ENCODE measurements at regions not wholly inside any gene's neighbourhood (a gene's known extent, or its start where the extent isn't known, plus 50 kb on each side); places are given as distances from the start of the nearest gene placed in this dataset.

- no peaks in the 10 kb centered on the region for H3K36me3 ChIP-seq (ENCODE audit: control insufficient read depth in 1 of 2, insufficient read depth in 2 of 2, low read depth in 1 of 2, low read length in 2 of 2)
Measured at GRCh38 chr2:64322433-64322832, 131.5 kb upstream of the LGALSL start.

GRCh38 chr2:64323197-64323596 lies 130.8 kb upstream of the LGALSL start:
- H2BK120ac ChIP-seq (ENCODE audit: low read depth, low read length), result no peak overlapping the region
- H4K8ac ChIP-seq (ENCODE audit: low read length), result no peak overlapping the region
- H3K18ac ChIP-seq (ENCODE audit: low read depth in 1 of 2, low read length in 2 of 2), result no peak overlapping the region
- WGBS, result 82% methylated on average over 5 of the region's 5 CpGs
- no peak overlapping the region for H2AFZ ChIP-seq (ENCODE audit: low read depth, low read length)
- peaks cover 14 to 16% of the 10 kb centered on the region in 2 experiments for H3K27me3 ChIP-seq (ENCODE audit: control insufficient read depth in 1 of 2, insufficient read depth in 1 of 2, low read length in 2 of 2)
- peaks cover 6% of the 10 kb centered on the region for H3K4me1 ChIP-seq (ENCODE audit: control insufficient read depth, insufficient read depth, low read depth, low read length)
- no peak overlapping the region for H3K4me2 ChIP-seq (ENCODE audit: low read length, poor library complexity, severe bottlenecking)
- H2BK5ac ChIP-seq (ENCODE audit: low read depth, low read length, poor library complexity, severe bottlenecking), result no peak overlapping the region
- H2BK15ac ChIP-seq (ENCODE audit: low read depth, poor library complexity, severe bottlenecking), result no peak overlapping the region
- H3K79me1 ChIP-seq (replicated peaks; ENCODE audit: low read length, poor library complexity, severe bottlenecking), result no peaks in the 10 kb centered on the region
- H3K9ac ChIP-seq (ENCODE audit: low read length), result no peak overlapping the region
- H3K4me3 ChIP-seq (ENCODE audit: insufficient read depth in 1 of 2, low read depth in 1 of 2, low read length in 2 of 2), result no peak overlapping the region
- no peak for DNase-seq
- H3K4ac ChIP-seq (ENCODE audit: low read depth in 1 of 2, low read length in 2 of 2), result no peak overlapping the region
- H2AK5ac ChIP-seq (ENCODE audit: low read length, severe bottlenecking), result no peak overlapping the region
- H3K36me3 ChIP-seq (ENCODE audit: control insufficient read depth in 1 of 2, insufficient read depth in 2 of 2, low read depth in 1 of 2, low read length in 2 of 2), result no peaks in the 10 kb centered on the region
- H3K14ac ChIP-seq (ENCODE audit: low read length in 2 of 2), result no peak overlapping the region
- H3K27ac ChIP-seq (ENCODE audit: low read length, poor library complexity, severe bottlenecking), result no peak overlapping the region
- no peak overlapping the region for H4K91ac ChIP-seq (ENCODE audit: low read length)
- H3K23ac ChIP-seq (ENCODE audit: low read length in 2 of 2), result no peak overlapping the region
- H2BK12ac ChIP-seq (ENCODE audit: low read length in 2 of 2), result no peak overlapping the region
- H3K9me3 ChIP-seq (ENCODE audit: control insufficient read depth, low read length), result peaks cover 5% of the 10 kb centered on the region

More at GRCh38 chr2:64322433-64322832, 131.5 kb upstream of the LGALSL start:
- peaks cover 5% of the 10 kb centered on the region for H3K4me1 ChIP-seq (ENCODE audit: control insufficient read depth, insufficient read depth, low read depth, low read length)
- H3K4ac ChIP-seq (ENCODE audit: low read depth in 1 of 2, low read length in 2 of 2), result no peak overlapping the region
- H3K9me3 ChIP-seq (ENCODE audit: control insufficient read depth, low read length), result peaks cover 5% of the 10 kb centered on the region
- no peak overlapping the region for H3K4me2 ChIP-seq (ENCODE audit: low read length, poor library complexity, severe bottlenecking)
- no peak overlapping the region for H3K14ac ChIP-seq (ENCODE audit: low read length in 2 of 2)
- no peak overlapping the region for H3K23ac ChIP-seq (ENCODE audit: low read length in 2 of 2)
- DNase-seq, result no peak
- H3K4me3 ChIP-seq (ENCODE audit: insufficient read depth in 1 of 2, low read depth in 1 of 2, low read length in 2 of 2), result no peak overlapping the region
- H2BK5ac ChIP-seq (ENCODE audit: low read depth, low read length, poor library complexity, severe bottlenecking), result no peak overlapping the region
- H3K27ac ChIP-seq (ENCODE audit: low read length, poor library complexity, severe bottlenecking), result no peak overlapping the region
- no peak overlapping the region for H3K18ac ChIP-seq (ENCODE audit: low read depth in 1 of 2, low read length in 2 of 2)
- H2BK15ac ChIP-seq (ENCODE audit: low read depth, poor library complexity, severe bottlenecking), result no peak overlapping the region
- no peaks in the 10 kb centered on the region for H3K79me1 ChIP-seq (replicated peaks; ENCODE audit: low read length, poor library complexity, severe bottlenecking)
- no peak overlapping the region for H2AFZ ChIP-seq (ENCODE audit: low read depth, low read length)
- no peak overlapping the region for H3K9ac ChIP-seq (ENCODE audit: low read length)
- no peak overlapping the region for H4K91ac ChIP-seq (ENCODE audit: low read length)
- H4K8ac ChIP-seq (ENCODE audit: low read length), result no peak overlapping the region
- WGBS, result 84% methylated on average over 5 of the region's 5 CpGs
- no peak overlapping the region for H2BK12ac ChIP-seq (ENCODE audit: low read length in 2 of 2)
- H2BK120ac ChIP-seq (ENCODE audit: low read depth, low read length), result no peak overlapping the region
- no peak overlapping the region for H2AK5ac ChIP-seq (ENCODE audit: low read length, severe bottlenecking)
- peaks cover 16% of the 10 kb centered on the region in 2 experiments for H3K27me3 ChIP-seq (ENCODE audit: control insufficient read depth in 1 of 2, insufficient read depth in 1 of 2, low read length in 2 of 2)

DNA sequence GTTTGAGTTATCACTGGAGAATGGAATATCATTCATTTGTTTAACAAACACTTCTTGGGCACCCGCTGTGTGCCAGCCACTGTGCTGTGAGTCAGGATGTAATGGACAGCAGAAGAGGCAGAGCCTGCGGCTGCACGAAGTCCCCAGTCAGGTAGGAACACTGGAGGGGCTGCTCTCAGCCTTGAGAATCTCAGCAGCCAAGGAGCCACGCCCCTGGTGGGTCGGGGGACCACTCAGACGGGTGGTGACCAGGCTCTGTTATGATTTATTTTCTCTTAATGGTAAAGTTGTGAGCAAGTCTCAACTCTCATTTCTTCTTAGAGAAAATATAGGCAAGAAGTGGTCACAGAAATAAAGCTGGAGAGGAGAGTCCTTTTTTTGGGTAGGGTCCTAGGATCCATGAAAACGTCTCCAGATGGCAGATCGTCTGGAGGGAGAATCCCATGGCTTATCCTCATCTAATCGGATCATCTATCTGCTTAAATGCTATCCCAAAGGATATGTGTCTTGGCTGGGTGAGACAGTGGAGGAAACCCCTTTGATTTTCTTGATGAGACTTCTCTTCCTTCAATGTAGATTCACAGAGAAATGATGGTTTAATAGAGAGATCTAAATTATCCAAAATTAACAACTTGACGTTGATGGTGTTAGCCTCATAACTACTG lies 129.1 kb upstream of the LGALSL start:
- WGBS, result 81% methylated on average over 8 of the region's 10 CpGs
- H4K91ac ChIP-seq (ENCODE audit: low read length), result no peak overlapping the region
- no peak overlapping the region for H3K27ac ChIP-seq (ENCODE audit: low read length, poor library complexity, severe bottlenecking)

DNA sequence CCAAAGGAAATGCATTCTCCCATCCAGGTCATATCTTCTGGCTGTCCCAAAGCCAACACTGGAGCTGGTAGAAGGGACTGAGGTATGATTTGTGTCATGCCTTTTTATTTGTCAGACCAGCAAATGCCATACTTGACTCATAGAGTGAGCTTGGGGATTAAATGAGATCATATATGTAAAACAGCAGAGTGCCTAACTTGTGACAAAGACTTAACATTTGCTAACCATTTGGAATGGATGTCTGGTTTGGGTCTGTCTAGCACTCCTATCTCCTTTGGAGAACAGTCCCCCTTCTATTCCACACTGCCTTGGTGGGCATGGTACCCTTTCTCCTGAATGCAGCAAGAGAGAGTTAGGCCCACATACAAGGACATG lies 128.5 kb upstream of the LGALSL start:
- Histone ChIP-seq H2BK15ac (ENCODE audit: low read depth, poor library complexity, severe bottlenecking) (no peak overlapping the region), H3K27me3 (ENCODE audit: control insufficient read depth in 1 of 2, insufficient read depth in 1 of 2, low read length in 2 of 2) (peaks cover 11 to 16% of the 10 kb centered on the region in 2 experiments), H3K4ac (ENCODE audit: low read depth in 1 of 2, low read length in 2 of 2) (no peak overlapping the region), H3K4me1 (ENCODE audit: control insufficient read depth, insufficient read depth, low read depth, low read length) (peaks cover 6% of the 10 kb centered on the region), H3K18ac (ENCODE audit: low read depth in 1 of 2, low read length in 2 of 2) (no peak overlapping the region), H2BK120ac (ENCODE audit: low read depth, low read length) (no peak overlapping the region), H3K9ac (ENCODE audit: low read length) (no peak overlapping the region), H3K4me3 (ENCODE audit: insufficient read depth in 1 of 2, low read depth in 1 of 2, low read length in 2 of 2) (no peak overlapping the region), H3K14ac (ENCODE audit: low read length in 2 of 2) (no peak overlapping the region), H3K4me2 (ENCODE audit: low read length, poor library complexity, severe bottlenecking) (no peak overlapping the region), H2AFZ (ENCODE audit: low read depth, low read length) (no peak overlapping the region), H2BK12ac (ENCODE audit: low read length in 2 of 2) (no peak overlapping the region), H4K91ac (ENCODE audit: low read length) (no peak overlapping the region), H4K8ac (ENCODE audit: low read length) (no peak overlapping the region), H2BK5ac (ENCODE audit: low read depth, low read length, poor library complexity, severe bottlenecking) (no peak overlapping the region), H3K23ac (ENCODE audit: low read length in 2 of 2) (no peak overlapping the region), H3K27ac (ENCODE audit: low read length, poor library complexity, severe bottlenecking) (no peak overlapping the region), H3K9me3 (ENCODE audit: control insufficient read depth, low read length) (peaks cover 5% of the 10 kb centered on the region), H3K36me3 (ENCODE audit: control insufficient read depth in 1 of 2, insufficient read depth in 2 of 2, low read depth in 1 of 2, low read length in 2 of 2) (no peaks in the 10 kb centered on the region), H3K79me1 (replicated peaks; ENCODE audit: low read length, poor library complexity, severe bottlenecking) (no peaks in the 10 kb centered on the region), H2AK5ac (ENCODE audit: low read length, severe bottlenecking) (no peak overlapping the region)
- no peak for DNase-seq

More for the DNA sequence above, 129.1 kb upstream of the LGALSL start:
- Histone ChIP-seq H2BK12ac (ENCODE audit: low read length in 2 of 2) (no peak overlapping the region), H3K9me3 (ENCODE audit: control insufficient read depth, low read length) (peaks cover 5% of the 10 kb centered on the region), H3K14ac (ENCODE audit: low read length in 2 of 2) (no peak overlapping the region), H3K79me1 (replicated peaks; ENCODE audit: low read length, poor library complexity, severe bottlenecking) (no peaks in the 10 kb centered on the region), H4K8ac (ENCODE audit: low read length) (no peak overlapping the region), H3K23ac (ENCODE audit: low read length in 2 of 2) (no peak overlapping the region), H3K4me1 (ENCODE audit: control insufficient read depth, insufficient read depth, low read depth, low read length) (peaks cover 6% of the 10 kb centered on the region), H3K4me3 (ENCODE audit: insufficient read depth in 1 of 2, low read depth in 1 of 2, low read length in 2 of 2) (no peak overlapping the region), H3K36me3 (ENCODE audit: control insufficient read depth in 1 of 2, insufficient read depth in 2 of 2, low read depth in 1 of 2, low read length in 2 of 2) (no peaks in the 10 kb centered on the region), H2BK5ac (ENCODE audit: low read depth, low read length, poor library complexity, severe bottlenecking) (no peak overlapping the region), H3K9ac (ENCODE audit: low read length) (no peak overlapping the region), H2BK120ac (ENCODE audit: low read depth, low read length) (no peak overlapping the region), H2AFZ (ENCODE audit: low read depth, low read length) (no peak overlapping the region), H2AK5ac (ENCODE audit: low read length, severe bottlenecking) (no peak overlapping the region), H2BK15ac (ENCODE audit: low read depth, poor library complexity, severe bottlenecking) (no peak overlapping the region), H3K18ac (ENCODE audit: low read depth in 1 of 2, low read length in 2 of 2) (no peak overlapping the region), H3K4me2 (ENCODE audit: low read length, poor library complexity, severe bottlenecking) (no peak overlapping the region), H3K27me3 (ENCODE audit: control insufficient read depth in 1 of 2, insufficient read depth in 1 of 2, low read length in 2 of 2) (peaks cover 11 to 16% of the 10 kb centered on the region in 2 experiments), H3K4ac (ENCODE audit: low read depth in 1 of 2, low read length in 2 of 2) (no peak overlapping the region)
- DNase-seq, result no peak
